ENCODE measurements at regions not wholly inside any gene's neighbourhood (a gene's known extent, or its start where the extent isn't known, plus 50 kb on each side); places are given as distances from the start of the nearest gene placed in this dataset.
"Not testable (repeated sequence)": the region's sequence is repeated elsewhere in the genome, so short reads cannot be mapped to it uniquely, and the experiment has no call there.

DNA sequence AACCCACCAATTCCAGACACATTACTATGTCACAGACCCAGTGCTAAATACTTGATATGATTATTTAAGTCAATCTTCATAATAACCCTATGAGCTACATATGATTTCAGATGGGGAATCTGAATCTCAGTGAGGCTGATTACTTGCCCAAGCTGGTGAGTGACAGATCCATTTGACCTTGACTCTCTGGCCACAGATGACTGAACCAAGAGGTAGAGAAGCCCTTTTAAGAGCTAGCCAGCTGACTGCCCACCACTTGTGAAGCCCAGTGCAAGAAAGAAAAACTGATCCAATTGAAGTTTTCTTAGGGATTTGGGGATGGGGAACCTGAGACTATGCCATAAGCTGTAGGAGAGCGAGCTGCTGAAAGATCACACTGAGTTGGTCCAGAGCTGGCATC, 124.7 kb upstream of the SPATA12 start:
- Histone ChIP-seq H4K20me1 (ENCODE audit: insufficient read depth) (no peaks in the 10 kb centered on the region), H3K9me3 (ENCODE audit: control insufficient read depth in 1 of 2, insufficient read depth in 1 of 2, low read depth in 1 of 2, low read length in 2 of 2) (no peaks in the 10 kb centered on the region), H3K27ac (ENCODE audit: low read depth, low read length) (no peak overlapping the region), H3K79me2 (ENCODE audit: insufficient read depth, low read length) (no peaks in the 10 kb centered on the region), H3K27me3 (ENCODE audit: insufficient read depth, low read length) (no peaks in the 10 kb centered on the region), H3K4me2 (ENCODE audit: low read length) (no peak overlapping the region), H3K4me1 (ENCODE audit: control insufficient read depth in 1 of 2, insufficient read depth in 2 of 2, low read length in 2 of 2) (peaks cover 0 to 4% of the 10 kb centered on the region in 2 experiments; a peak in 1 of 4 replicates), H3K9ac (ENCODE audit: low read length) (no peak overlapping the region), H3K36me3 (ENCODE audit: control insufficient read depth in 1 of 2, insufficient read depth in 2 of 2, low read length in 2 of 2) (no peaks in the 10 kb centered on the region), H3K4me3 (replicated peaks in 1 of 2; ENCODE audit: low read depth in 1 of 2, low read length in 2 of 2) (no peak overlapping the region), H3K9me2 (ENCODE audit: insufficient read depth) (no peaks in the 10 kb centered on the region), H2AFZ (ENCODE audit: low read depth, low read length, poor library complexity, severe bottlenecking) (no peak overlapping the region)
- intact Hi-C loops (cut with micrococcal nuclease): no loop called here
- ChIA-PET POLR2A (no interaction called here), CTCF (no interaction called here), RAD21 (ENCODE audit: low non-redundant PET in 1 of 2, low total read pairs in 2 of 2, uncharacterized antibody in 2 of 2, unreplicated experiment in 2 of 2) (no interaction called here)
- DNase-seq (ENCODE audit: low read depth, low spot score) (no peak), ATAC-seq (no peak)
- no TSS peak for BruUV-seq (replicated peaks)
- no peak for TF ChIP-seq SRF (IDR thresholded peaks at IDR 0.05; ENCODE audit: low read depth)
- no peak for TF ChIP-seq CEBPB (IDR thresholded peaks at IDR 0.05; ENCODE audit: low read depth)
- TF ChIP-seq FOSL1 (IDR thresholded peaks at IDR 0.05; ENCODE audit: low read depth): no peak
- TF ChIP-seq TCF7L2 (IDR thresholded peaks at IDR 0.05; ENCODE audit: borderline replicate concordance, extremely low read depth, insufficient read depth, insufficient read length): no peak
- no peak for TF ChIP-seq ELF1 (IDR thresholded peaks at IDR 0.05; ENCODE audit: borderline replicate concordance, low read depth)
- TF ChIP-seq POLR2A (IDR thresholded peaks at IDR 0.05; ENCODE audit: borderline replicate concordance, extremely low read depth, insufficient read depth, insufficient read length): no peak
- TF ChIP-seq, protein P1, sequence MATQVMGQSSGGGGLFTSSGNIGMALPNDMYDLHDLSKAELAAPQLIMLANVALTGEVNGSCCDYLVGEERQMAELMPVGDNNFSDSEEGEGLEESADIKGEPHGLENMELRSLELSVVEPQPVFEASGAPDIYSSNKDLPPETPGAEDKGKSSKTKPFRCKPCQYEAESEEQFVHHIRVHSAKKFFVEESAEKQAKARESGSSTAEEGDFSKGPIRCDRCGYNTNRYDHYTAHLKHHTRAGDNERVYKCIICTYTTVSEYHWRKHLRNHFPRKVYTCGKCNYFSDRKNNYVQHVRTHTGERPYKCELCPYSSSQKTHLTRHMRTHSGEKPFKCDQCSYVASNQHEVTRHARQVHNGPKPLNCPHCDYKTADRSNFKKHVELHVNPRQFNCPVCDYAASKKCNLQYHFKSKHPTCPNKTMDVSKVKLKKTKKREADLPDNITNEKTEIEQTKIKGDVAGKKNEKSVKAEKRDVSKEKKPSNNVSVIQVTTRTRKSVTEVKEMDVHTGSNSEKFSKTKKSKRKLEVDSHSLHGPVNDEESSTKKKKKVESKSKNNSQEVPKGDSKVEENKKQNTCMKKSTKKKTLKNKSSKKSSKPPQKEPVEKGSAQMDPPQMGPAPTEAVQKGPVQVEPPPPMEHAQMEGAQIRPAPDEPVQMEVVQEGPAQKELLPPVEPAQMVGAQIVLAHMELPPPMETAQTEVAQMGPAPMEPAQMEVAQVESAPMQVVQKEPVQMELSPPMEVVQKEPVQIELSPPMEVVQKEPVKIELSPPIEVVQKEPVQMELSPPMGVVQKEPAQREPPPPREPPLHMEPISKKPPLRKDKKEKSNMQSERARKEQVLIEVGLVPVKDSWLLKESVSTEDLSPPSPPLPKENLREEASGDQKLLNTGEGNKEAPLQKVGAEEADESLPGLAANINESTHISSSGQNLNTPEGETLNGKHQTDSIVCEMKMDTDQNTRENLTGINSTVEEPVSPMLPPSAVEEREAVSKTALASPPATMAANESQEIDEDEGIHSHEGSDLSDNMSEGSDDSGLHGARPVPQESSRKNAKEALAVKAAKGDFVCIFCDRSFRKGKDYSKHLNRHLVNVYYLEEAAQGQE (IDR thresholded peaks at IDR 0.05; ENCODE audit: low read depth): no peak
- TF ChIP-seq EGR1 (IDR thresholded peaks at IDR 0.05; ENCODE audit: low read depth): no peak
- TF ChIP-seq ZFX (IDR thresholded peaks at IDR 0.05): no peak
- TF ChIP-seq CBX3 (IDR thresholded peaks at IDR 0.05; ENCODE audit: low read depth): no peak
- TF ChIP-seq POLR2AphosphoS5 (IDR thresholded peaks at IDR 0.05; ENCODE audit: low read depth, low read length): no peak

GRCh38 chr3:56934481-56934880, 126.0 kb upstream of the SPATA12 start:
- intact Hi-C loops (cut with micrococcal nuclease); H3K4me3 ChIP-seq (replicated peaks in 1 of 2; ENCODE audit: low read depth in 1 of 2, low read length in 2 of 2); H2AFZ ChIP-seq (ENCODE audit: low read depth, low read length, poor library complexity, severe bottlenecking); DNase-seq (ENCODE audit: low read depth, low spot score); BruUV-seq (replicated peaks); H3K9ac ChIP-seq (ENCODE audit: low read length); H3K4me2 ChIP-seq (ENCODE audit: low read length); H3K4me1 ChIP-seq (ENCODE audit: control insufficient read depth in 1 of 2, insufficient read depth in 2 of 2, low read length in 2 of 2); H3K27me3 ChIP-seq (ENCODE audit: insufficient read depth, low read length); H3K9me3 ChIP-seq (ENCODE audit: control insufficient read depth in 1 of 2, insufficient read depth in 1 of 2, low read depth in 1 of 2, low read length in 2 of 2); RAD21 ChIA-PET (ENCODE audit: low non-redundant PET in 1 of 2, low total read pairs in 2 of 2, uncharacterized antibody in 2 of 2, unreplicated experiment in 2 of 2); H3K27ac ChIP-seq (ENCODE audit: low read depth, low read length); POLR2A ChIA-PET; H3K9me2 ChIP-seq (ENCODE audit: insufficient read depth); ATAC-seq; H3K79me2 ChIP-seq (ENCODE audit: insufficient read depth, low read length); H3K36me3 ChIP-seq (ENCODE audit: control insufficient read depth in 1 of 2, insufficient read depth in 2 of 2, low read length in 2 of 2); CTCF ChIA-PET; H4K20me1 ChIP-seq (ENCODE audit: insufficient read depth): not testable (repeated sequence)

All from HCT116 (cell line).